ENCODE measurements at regions not wholly inside any gene's neighbourhood (a gene's known extent, or its start where the extent isn't known, plus 50 kb on each side); places are given as distances from the start of the nearest gene placed in this dataset.
"Not testable (repeated sequence)": the region's sequence is repeated elsewhere in the genome, so short reads cannot be mapped to it uniquely, and the experiment has no call there.

- no peak overlapping the region for H3K4me2 ChIP-seq (ENCODE audit: insufficient read depth, low read length)
- no peaks in the 10 kb centered on the region for H3K27me3 ChIP-seq (ENCODE audit: insufficient read depth, low read length)
- TF ChIP-seq, protein P1, sequence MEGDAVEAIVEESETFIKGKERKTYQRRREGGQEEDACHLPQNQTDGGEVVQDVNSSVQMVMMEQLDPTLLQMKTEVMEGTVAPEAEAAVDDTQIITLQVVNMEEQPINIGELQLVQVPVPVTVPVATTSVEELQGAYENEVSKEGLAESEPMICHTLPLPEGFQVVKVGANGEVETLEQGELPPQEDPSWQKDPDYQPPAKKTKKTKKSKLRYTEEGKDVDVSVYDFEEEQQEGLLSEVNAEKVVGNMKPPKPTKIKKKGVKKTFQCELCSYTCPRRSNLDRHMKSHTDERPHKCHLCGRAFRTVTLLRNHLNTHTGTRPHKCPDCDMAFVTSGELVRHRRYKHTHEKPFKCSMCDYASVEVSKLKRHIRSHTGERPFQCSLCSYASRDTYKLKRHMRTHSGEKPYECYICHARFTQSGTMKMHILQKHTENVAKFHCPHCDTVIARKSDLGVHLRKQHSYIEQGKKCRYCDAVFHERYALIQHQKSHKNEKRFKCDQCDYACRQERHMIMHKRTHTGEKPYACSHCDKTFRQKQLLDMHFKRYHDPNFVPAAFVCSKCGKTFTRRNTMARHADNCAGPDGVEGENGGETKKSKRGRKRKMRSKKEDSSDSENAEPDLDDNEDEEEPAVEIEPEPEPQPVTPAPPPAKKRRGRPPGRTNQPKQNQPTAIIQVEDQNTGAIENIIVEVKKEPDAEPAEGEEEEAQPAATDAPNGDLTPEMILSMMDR (IDR thresholded peaks at IDR 0.05; ENCODE audit: extremely low read depth, low read depth, low read length), result no peak
- no peak overlapping the region for H2AFZ ChIP-seq (ENCODE audit: low read length)
- DNase-seq (ENCODE audit: insufficient read length, low spot score, missing footprints), result no peak
- H3K36me3 ChIP-seq (ENCODE audit: insufficient read depth, low read length), result no peaks in the 10 kb centered on the region
- H3K4me1 ChIP-seq (ENCODE audit: insufficient read depth, low read length), result no peaks in the 10 kb centered on the region
- H3K4me3 ChIP-seq (ENCODE audit: insufficient read depth, low read length), result no peak overlapping the region
- no peaks in the 10 kb centered on the region for H4K20me1 ChIP-seq (ENCODE audit: insufficient read depth, low read length)
- no peak overlapping the region for H3K27ac ChIP-seq (ENCODE audit: low read depth, low read length)
- no peaks in the 10 kb centered on the region for H3K79me2 ChIP-seq (ENCODE audit: insufficient read depth, low read length)
- H3K9me3 ChIP-seq (ENCODE audit: low read depth, low read length), result no peaks in the 10 kb centered on the region
These were observed 95.0 kb upstream of the EPB41L4A start for GRCh38 chr5:112514111-112514510.

DNA sequence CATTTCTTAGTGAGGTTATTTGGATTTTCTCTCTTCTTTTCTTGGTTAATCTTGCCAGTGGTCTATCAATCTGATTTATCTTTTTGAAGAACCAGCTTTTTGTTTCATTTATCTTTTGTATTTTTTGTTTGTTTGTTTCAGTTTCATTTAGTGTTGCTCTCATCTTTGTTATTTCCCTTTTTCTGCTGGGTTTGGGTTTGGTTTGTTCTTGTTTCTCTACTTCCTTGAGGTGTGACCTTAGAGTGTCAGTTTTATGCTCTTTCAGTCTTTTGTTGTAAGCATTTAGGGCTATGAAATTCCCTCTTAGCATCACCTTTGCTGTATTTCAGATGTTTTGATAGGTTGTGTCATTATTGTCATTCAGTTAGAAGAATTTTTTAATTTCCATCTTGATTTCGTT lies 101.4 kb upstream of the EPB41L4A start:
- H3K79me2 ChIP-seq (ENCODE audit: insufficient read depth, low read length); DNase-seq (ENCODE audit: insufficient read length, low spot score, missing footprints); H3K27me3 ChIP-seq (ENCODE audit: insufficient read depth, low read length); H2AFZ ChIP-seq (ENCODE audit: low read length); H3K9me3 ChIP-seq (ENCODE audit: low read depth, low read length); H3K4me2 ChIP-seq (ENCODE audit: insufficient read depth, low read length); H3K4me3 ChIP-seq (ENCODE audit: insufficient read depth, low read length); H3K27ac ChIP-seq (ENCODE audit: low read depth, low read length); H3K4me1 ChIP-seq (ENCODE audit: insufficient read depth, low read length); H3K36me3 ChIP-seq (ENCODE audit: insufficient read depth, low read length); H4K20me1 ChIP-seq (ENCODE audit: insufficient read depth, low read length): not testable (repeated sequence)

- H3K27me3 ChIP-seq (ENCODE audit: insufficient read depth, low read length); H3K27ac ChIP-seq (ENCODE audit: low read depth, low read length); H2AFZ ChIP-seq (ENCODE audit: low read length); H4K20me1 ChIP-seq (ENCODE audit: insufficient read depth, low read length); H3K4me1 ChIP-seq (ENCODE audit: insufficient read depth, low read length); H3K4me3 ChIP-seq (ENCODE audit: insufficient read depth, low read length); H3K79me2 ChIP-seq (ENCODE audit: insufficient read depth, low read length); H3K4me2 ChIP-seq (ENCODE audit: insufficient read depth, low read length); DNase-seq (ENCODE audit: insufficient read length, low spot score, missing footprints); H3K36me3 ChIP-seq (ENCODE audit: insufficient read depth, low read length); H3K9me3 ChIP-seq (ENCODE audit: low read depth, low read length): not testable (repeated sequence)
These were observed 104.0 kb upstream of the EPB41L4A start for GRCh38 chr5:112522891-112523673.

GRCh38 chr5:112523674-112524263 lies 104.7 kb upstream of the EPB41L4A start:
- H3K27ac ChIP-seq (ENCODE audit: low read depth, low read length); H3K4me2 ChIP-seq (ENCODE audit: insufficient read depth, low read length); H2AFZ ChIP-seq (ENCODE audit: low read length); H3K27me3 ChIP-seq (ENCODE audit: insufficient read depth, low read length); H3K79me2 ChIP-seq (ENCODE audit: insufficient read depth, low read length); H4K20me1 ChIP-seq (ENCODE audit: insufficient read depth, low read length); H3K36me3 ChIP-seq (ENCODE audit: insufficient read depth, low read length); H3K4me3 ChIP-seq (ENCODE audit: insufficient read depth, low read length); H3K4me1 ChIP-seq (ENCODE audit: insufficient read depth, low read length); H3K9me3 ChIP-seq (ENCODE audit: low read depth, low read length); DNase-seq (ENCODE audit: insufficient read length, low spot score, missing footprints): not testable (repeated sequence)

- Histone ChIP-seq H3K79me2 (ENCODE audit: insufficient read depth, low read length) (no peaks in the 10 kb centered on the region), H3K27me3 (ENCODE audit: insufficient read depth, low read length) (no peaks in the 10 kb centered on the region), H3K4me2 (ENCODE audit: insufficient read depth, low read length) (no peak overlapping the region), H3K9me3 (ENCODE audit: low read depth, low read length) (no peaks in the 10 kb centered on the region), H3K27ac (ENCODE audit: low read depth, low read length) (no peak overlapping the region), H2AFZ (ENCODE audit: low read length) (no peak overlapping the region), H3K36me3 (ENCODE audit: insufficient read depth, low read length) (no peaks in the 10 kb centered on the region), H3K4me1 (ENCODE audit: insufficient read depth, low read length) (no peaks in the 10 kb centered on the region), H4K20me1 (ENCODE audit: insufficient read depth, low read length) (no peaks in the 10 kb centered on the region), H3K4me3 (ENCODE audit: insufficient read depth, low read length) (no peak overlapping the region)
- TF ChIP-seq, protein P1 (IDR thresholded peaks at IDR 0.05; ENCODE audit: extremely low read depth, low read depth, low read length), result no peak
- DNase-seq (ENCODE audit: insufficient read length, low spot score, missing footprints), result no peak
These were observed 106.1 kb upstream of the EPB41L4A start for GRCh38 chr5:112525217-112525616.

Measured in osteoblast (primary cell).